GM21367 (cell line): ENCODE measurements at regions not wholly inside any gene's neighbourhood (a gene's known extent, or its start where the extent isn't known, plus 50 kb on each side); places are given as distances from the start of the nearest gene placed in this dataset.
"Not testable (repeated sequence)": the region's sequence is repeated elsewhere in the genome, so short reads cannot be mapped to it uniquely, and the experiment has no call there.

Experiments
- ATAC-seq: cut with Tn5 transposase; IDR thresholded peaks from one replicate; pipeline ENCODE4 v1.9.1; 2021; ENCODE audit not compliant: unreplicated experiment

- not testable (repeated sequence) for ATAC-seq
Measured at GRCh38 chr2:89202518-89202917, 511.0 kb downstream of the RPIA start.

- not testable (repeated sequence) for ATAC-seq
Measured at GRCh38 chr2:89205153-89205552, 513.7 kb downstream of the RPIA start.

GRCh38 chr2:89208144-89208932 is 516.9 kb downstream of the RPIA start:
- ATAC-seq, result not testable (repeated sequence)

GRCh38 chr2:89213151-89213550 is 521.7 kb downstream of the RPIA start:
- not testable (repeated sequence) for ATAC-seq

GRCh38 chr2:89213811-89214210 is 522.3 kb downstream of the RPIA start:
- not testable (repeated sequence) for ATAC-seq

GRCh38 chr2:89221474-89221873 is 530.0 kb downstream of the RPIA start:
- not testable (repeated sequence) for ATAC-seq

- not testable (repeated sequence) for ATAC-seq
Measured at GRCh38 chr2:89222063-89222732, 530.7 kb downstream of the RPIA start.

GRCh38 chr2:89224803-89225202 is 533.3 kb downstream of the RPIA start:
- not testable (repeated sequence) for ATAC-seq

- not testable (repeated sequence) for ATAC-seq
Measured at GRCh38 chr2:89229979-89230378, 538.5 kb downstream of the RPIA start.

- ATAC-seq, result not testable (repeated sequence)
Measured at GRCh38 chr2:89231241-89231640, 539.8 kb downstream of the RPIA start.

- ATAC-seq, result not testable (repeated sequence)
Measured at GRCh38 chr2:89233931-89234330, 542.5 kb downstream of the RPIA start.

GRCh38 chr2:89234818-89235466 is 543.5 kb downstream of the RPIA start:
- not testable (repeated sequence) for ATAC-seq

GRCh38 chr2:89236832-89237450 is 545.5 kb downstream of the RPIA start:
- ATAC-seq, result not testable (repeated sequence)

- ATAC-seq, result not testable (repeated sequence)
Measured at GRCh38 chr2:89237783-89238182, 546.3 kb downstream of the RPIA start.

- ATAC-seq, result peak; percentile 89
Measured at GRCh38 chr2:89243114-89243700, 551.7 kb downstream of the RPIA start.

GRCh38 chr2:89244407-89244806 is 552.9 kb downstream of the RPIA start:
- not testable (repeated sequence) for ATAC-seq

GRCh38 chr2:89245478-89245877 is 554.0 kb downstream of the RPIA start:
- ATAC-seq, result not testable (repeated sequence)

GRCh38 chr2:89246027-89246426 is 554.6 kb downstream of the RPIA start:
- not testable (repeated sequence) for ATAC-seq

- not testable (repeated sequence) for ATAC-seq
Measured at GRCh38 chr2:89246620-89247019, 555.1 kb downstream of the RPIA start.

- ATAC-seq, result not testable (repeated sequence)
Measured at GRCh38 chr2:89255013-89255412, 563.5 kb downstream of the RPIA start.

GRCh38 chr2:89273443-89273842 is 582.0 kb downstream of the RPIA start:
- not testable (repeated sequence) for ATAC-seq
